HG02884 (cell line): ENCODE measurements at regions not wholly inside any gene's neighbourhood (a gene's known extent, or its start where the extent isn't known, plus 50 kb on each side); places are given as distances from the start of the nearest gene placed in this dataset.
"Not testable (repeated sequence)": the region's sequence is repeated elsewhere in the genome, so short reads cannot be mapped to it uniquely, and the experiment has no call there.

Experiments
- ATAC-seq: cut with Tn5 transposase; IDR thresholded peaks from one replicate; pipeline ENCODE4 v1.9.1; 2021; ENCODE audit warnings: mild to moderate bottlenecking, moderate library complexity; ENCODE audit not compliant: unreplicated experiment

GRCh38 chr7:9498303-9498702, 1064.9 kb downstream of the NXPH1 start:
- ATAC-seq: no peak

DNA sequence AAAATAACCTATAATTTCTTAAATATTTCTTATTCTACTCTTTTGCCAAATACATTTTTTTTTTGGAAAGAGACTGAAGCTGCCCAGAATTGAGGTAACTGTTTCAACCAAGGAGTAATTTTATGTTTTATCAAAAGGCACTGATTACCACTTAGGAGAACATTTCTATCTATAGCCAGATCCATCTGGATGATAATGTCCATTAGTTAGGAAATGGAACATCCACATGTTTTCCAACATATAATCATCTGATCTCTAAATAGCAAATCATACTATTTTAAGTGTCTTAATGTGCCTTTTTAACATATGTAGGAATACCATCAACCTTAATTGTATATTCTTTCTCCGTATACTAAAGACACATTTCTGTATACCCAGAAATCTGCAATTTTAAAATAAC, 1068.9 kb downstream of the NXPH1 start:
- ATAC-seq: no peak

GRCh38 chr7:9504678-9505077, 1071.3 kb downstream of the NXPH1 start:
- ATAC-seq: no peak

DNA sequence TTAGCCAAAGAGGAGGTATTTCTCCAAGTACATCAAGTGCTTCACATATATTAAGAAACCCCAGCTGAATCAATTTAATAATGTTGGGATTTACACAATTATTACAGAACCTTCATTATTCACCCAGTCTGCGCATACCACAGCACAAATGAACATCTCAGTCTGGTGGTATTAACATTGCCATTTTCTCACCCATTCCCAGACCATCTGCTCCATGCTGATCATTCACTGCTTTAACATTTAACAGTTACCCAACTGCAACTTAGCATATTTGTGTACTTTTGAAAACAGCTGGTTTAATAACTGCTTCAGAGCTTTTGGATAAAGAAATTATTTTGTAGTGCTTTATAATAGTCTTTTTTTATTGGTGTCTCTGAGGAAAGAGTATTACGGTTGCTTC, 1072.1 kb downstream of the NXPH1 start:
- no peak for ATAC-seq

GRCh38 chr7:9507290-9507689, 1073.9 kb downstream of the NXPH1 start:
- no peak for ATAC-seq

- no peak for ATAC-seq
These were observed 1083.3 kb downstream of the NXPH1 start for GRCh38 chr7:9516662-9517061.

GRCh38 chr7:9523579-9523978, 1090.2 kb downstream of the NXPH1 start:
- no peak for ATAC-seq

GRCh38 chr7:9552431-9552830, 1119.0 kb downstream of the NXPH1 start:
- not testable (repeated sequence) for ATAC-seq

- no peak for ATAC-seq
These were observed 1124.4 kb downstream of the NXPH1 start for GRCh38 chr7:9557853-9558252.

- ATAC-seq: no peak
These were observed 1142.3 kb downstream of the NXPH1 start for GRCh38 chr7:9575716-9576115.

- no peak for ATAC-seq
These were observed 1149.4 kb downstream of the NXPH1 start for GRCh38 chr7:9582824-9583223.

DNA sequence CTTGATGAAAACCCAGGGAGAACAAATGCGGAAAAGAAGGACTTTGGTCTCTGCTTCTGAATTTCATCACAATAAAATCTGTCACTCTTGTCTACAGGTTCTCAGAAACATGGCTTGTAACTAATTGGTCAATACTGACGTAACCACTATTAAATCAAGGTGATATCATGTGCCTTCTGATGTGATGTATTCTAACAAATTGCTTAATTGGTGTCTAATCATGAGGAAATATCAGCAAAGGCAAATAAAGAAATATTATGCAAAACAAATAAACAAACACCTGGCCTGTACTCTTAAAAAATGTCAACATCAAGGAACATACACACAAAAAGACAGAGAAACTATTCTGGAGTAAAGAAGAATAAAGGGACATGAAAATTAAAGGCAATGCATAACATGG, 1165.0 kb downstream of the NXPH1 start:
- ATAC-seq: no peak

DNA sequence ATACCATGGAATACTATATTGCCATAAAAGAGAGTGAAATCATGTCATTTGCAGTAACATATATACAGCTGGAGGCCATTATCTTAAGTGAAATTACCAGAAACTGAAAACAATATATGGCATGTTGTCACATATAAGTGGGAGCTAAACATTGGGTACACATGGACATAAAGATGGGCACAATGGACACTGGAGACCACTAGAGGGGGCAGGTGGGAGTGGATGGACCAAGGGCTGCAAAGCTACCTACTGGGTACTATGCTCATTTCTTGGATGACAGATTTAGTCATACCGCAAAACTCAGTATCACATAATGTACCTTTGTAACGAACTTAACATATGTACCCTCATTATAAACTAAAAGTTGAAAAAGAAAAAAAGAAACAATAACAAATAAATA, 1167.6 kb downstream of the NXPH1 start:
- ATAC-seq: no peak

GRCh38 chr7:9603291-9603690, 1169.9 kb downstream of the NXPH1 start:
- no peak for ATAC-seq

DNA sequence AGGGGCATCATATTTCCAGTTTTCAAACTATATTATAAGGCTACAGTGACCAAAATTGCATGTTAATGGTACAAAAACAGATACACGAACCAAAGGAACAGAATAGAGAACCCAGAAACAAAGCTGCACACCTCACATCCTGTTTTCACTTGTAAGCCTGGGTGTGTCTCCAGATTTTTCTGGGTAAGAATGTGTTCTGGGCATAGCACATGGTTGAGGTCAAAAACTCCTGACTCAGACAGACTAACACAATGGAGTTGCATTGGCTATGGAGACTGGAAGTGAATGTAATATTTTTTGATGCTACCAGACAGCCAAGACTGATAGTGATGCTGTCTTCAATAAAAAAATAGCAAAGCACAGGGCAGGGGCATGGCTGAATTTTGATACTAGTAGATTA, 1175.2 kb downstream of the NXPH1 start:
- ATAC-seq: no peak

DNA sequence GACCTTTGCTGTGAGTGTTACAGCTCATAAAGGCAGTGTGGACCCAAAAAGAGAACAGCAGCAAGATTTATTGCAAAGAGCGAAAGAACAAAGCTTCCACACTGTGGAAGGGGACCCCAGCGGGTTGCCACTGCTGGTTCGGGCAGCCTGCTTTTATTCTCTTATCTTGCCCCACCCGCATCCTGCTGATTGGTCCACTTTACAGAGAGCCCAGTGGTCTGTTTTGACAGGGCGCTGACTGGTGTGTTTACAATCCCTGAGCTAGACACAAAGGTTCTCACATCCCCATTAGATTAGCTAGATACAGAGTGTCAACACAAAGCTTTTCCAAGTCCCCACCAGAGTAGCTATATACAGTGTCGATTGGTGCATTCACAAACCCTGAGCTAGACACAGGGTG, 1187.5 kb downstream of the NXPH1 start:
- not testable (repeated sequence) for ATAC-seq

DNA sequence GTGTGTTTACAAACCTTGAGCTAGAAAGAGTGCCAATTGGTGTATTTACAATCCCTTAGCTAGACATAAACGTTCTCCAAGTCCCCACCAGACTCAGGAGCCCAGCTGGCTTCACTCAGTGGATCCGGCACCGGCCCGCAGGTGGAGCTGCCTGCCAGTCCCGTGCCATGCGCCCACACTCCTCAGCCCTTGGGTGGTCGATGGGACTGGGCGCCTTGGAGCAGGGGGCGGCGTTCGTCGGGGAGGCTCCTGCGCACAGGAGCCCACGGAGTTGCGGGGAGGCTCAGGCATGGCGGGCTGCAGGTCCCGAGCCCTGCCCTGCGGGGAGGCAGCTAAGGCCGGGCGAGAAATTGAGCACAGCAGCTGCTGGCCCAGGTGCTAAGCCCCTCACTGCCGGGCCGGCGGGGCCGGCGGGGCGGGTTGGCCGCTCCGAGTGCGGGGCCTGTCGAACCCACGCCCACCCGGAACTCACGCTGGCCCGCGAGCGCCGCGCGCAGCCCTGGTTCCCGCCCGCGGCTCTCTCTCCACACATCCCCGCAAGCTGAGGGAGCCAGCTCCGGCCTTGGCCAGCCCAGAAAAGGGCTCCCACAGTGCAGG, 1188.0 kb downstream of the NXPH1 start:
- not testable (repeated sequence) for ATAC-seq

DNA sequence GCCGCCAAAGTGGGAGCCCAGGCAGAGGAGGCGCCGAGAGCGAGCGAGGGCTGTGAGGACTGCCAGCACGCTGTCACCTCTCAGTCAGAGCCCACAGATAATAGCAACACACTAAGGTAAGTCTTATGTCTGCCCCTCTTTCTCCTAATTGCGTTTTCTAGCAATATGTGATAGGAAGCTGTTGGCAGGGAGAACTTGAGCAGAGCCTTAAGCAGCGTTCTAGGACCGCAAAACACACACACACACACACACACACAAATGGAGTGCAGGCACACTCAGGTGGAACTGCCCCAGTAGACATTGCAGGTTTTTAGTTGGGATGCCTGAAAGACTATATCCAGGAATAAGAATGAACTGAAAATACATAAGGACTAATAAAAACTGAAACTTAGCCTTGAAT, 1188.5 kb downstream of the NXPH1 start:
- ATAC-seq: no peak

DNA sequence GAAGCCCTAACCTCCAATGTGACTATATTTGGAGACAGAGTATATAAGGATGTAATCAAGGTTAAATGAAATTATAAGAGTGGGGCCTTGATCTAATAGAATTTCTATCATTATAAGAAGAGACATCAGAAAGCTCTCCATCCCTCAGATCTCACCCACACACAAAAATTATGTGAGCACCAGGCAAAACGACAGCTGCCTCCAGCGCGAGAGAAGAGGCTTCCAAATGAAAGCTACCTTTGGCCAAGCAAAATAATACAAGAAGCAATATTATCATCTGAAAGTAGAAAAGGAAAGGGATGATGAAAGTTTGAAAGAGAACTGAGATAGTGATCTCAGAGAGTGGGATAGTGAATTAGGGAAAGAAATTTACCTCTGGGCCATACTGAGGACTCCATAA, 1192.5 kb downstream of the NXPH1 start:
- no peak for ATAC-seq

GRCh38 chr7:9645756-9646155, 1212.3 kb downstream of the NXPH1 start:
- no peak for ATAC-seq

- ATAC-seq: no peak
These were observed 1223.8 kb downstream of the NXPH1 start for GRCh38 chr7:9657257-9657656.

DNA sequence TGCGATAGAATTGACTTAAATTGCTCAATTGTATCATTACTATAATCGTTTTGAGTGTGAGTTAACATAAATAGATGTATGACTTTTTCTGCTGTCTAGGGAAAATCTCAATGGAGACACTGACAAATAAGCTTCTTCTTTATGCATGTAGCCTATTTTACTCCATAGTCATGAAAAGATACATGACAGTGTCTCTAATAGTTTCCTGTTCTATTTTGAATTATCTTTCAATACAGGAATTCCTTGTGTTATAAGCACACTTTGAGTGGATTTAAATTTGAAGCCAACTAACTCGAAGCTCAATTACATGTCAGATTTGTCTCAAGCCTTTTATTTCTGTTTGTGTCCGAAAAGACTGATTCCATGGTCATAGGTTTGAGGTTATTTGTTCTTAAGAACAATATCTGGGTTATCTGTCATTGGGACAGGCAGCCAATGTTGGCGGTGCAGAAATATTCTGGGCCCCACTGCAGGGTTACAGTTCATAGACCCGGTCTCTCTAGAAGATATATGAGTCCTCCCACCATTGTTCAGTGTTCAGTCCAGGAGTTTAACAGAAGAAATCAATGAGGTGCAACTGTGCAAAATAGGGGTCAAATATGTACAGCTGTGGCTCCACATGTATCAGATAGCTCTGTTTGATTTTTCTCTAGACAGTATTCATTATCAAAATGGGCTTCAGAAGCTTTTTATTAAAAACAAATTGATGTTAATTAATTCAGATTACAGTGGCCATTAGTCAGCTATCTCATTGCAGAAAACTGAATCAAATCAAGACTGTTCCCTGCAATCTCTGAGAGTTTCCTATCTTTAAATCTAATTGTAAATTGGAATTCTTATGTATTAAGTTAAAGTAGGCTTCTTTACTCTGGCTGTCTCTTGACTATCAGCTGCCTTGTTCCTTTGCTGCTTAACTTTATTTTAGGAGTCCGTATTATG, 1238.8 kb downstream of the NXPH1 start:
- no peak for ATAC-seq
